Choroid plexus epithelial cell (primary cell): ENCODE measurements at regions not wholly inside any gene's neighbourhood (a gene's known extent, or its start where the extent isn't known, plus 50 kb on each side); places are given as distances from the start of the nearest gene placed in this dataset.

Experiments used
- DNase-seq: peaks from one replicate; pipeline ENCODE4 v3.0.0-alpha.2; 2010; ENCODE audit warnings: low read depth
- H3K4me3 ChIP-seq: 2 replicates; pipeline ENCODE4 v1.5.1; 2011; ENCODE audit warnings: low read depth, mild to moderate bottlenecking, control low read depth, low read length, moderate library complexity
- CTCF ChIP-seq: conservative IDR thresholded peaks from 2 replicates; pipeline ENCODE4 v1.5.1; 2011; ENCODE audit warnings: low read depth, mild to moderate bottlenecking, control low read depth, inconsistent platforms, low read length, moderate library complexity

DNA sequence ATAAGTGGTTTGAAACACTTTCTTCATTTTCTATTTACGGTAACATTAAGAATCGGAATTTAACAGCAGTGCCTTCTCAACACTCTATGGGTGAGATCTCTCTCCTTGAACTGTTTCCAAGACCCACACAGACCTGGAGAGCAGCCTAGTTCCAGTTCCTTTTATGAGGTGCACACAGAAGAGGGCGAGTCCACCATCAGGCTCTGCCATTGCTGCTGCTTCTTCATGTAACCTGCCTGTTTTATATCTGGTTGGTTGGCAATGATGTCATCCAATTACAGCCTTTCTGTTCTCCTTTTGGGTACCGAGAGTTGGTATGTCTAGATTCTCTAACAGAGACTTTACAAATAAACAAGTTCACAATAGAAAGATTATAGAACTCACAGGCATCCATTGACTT lies 225.7 kb downstream of the UTP18 start:
- TF ChIP-seq CTCF: no peak

GRCh38 chr17:51486885-51487520 lies 226.7 kb downstream of the UTP18 start:
- no peak for DNase-seq
- no peak overlapping the region for H3K4me3 ChIP-seq
- no peak for TF ChIP-seq CTCF

More for the DNA sequence above, 225.7 kb downstream of the UTP18 start:
- no peak overlapping the region for H3K4me3 ChIP-seq
- DNase-seq: no peak

DNA sequence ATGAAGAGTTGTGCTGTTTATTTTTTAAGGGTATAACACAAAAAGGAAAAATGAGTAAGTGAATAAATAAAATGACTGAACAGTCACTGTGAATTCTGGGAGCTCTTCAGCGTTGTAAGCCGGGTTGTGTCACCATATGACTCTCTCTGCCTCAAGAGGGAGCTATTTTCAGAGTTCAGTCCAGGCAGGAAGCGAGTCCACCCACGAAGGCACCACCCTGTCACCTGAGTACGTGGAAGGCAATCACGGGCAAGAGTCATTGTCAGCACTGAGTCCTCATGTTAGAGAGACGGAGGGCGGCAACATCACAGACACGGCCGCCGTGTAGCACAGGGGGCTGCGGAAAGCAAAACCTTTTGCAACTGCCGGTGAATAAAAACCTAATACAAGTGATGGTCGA lies 227.6 kb downstream of the UTP18 start:
- no peak for TF ChIP-seq CTCF
- H3K4me3 ChIP-seq: no peak overlapping the region
- no peak for DNase-seq

GRCh38 chr17:51491416-51491815 lies 231.1 kb downstream of the UTP18 start:
- no peak overlapping the region for H3K4me3 ChIP-seq
- TF ChIP-seq CTCF: no peak

DNA sequence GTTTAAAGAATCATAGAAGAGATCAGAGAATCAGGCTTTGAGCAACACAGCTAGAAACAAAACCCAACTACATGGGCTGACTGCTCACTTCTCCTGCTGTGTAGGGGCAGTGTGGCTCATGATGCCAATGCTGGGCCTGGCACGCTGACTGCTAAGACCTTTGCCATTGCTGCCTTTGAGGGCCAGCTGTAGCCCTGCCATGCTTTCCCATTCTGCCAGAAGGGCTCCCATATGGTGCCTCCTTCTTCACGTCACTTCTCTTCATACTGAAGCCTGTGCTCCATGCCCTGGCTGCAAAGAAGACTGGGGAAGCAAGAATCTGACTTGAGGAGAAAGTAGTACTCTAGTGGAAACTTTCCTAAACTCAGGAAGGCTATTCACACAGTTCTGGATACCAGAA lies 232.9 kb downstream of the UTP18 start:
- DNase-seq: no peak
- no peak for TF ChIP-seq CTCF
- H3K4me3 ChIP-seq: no peak overlapping the region

More at GRCh38 chr17:51491416-51491815, 231.1 kb downstream of the UTP18 start:
- no peak for DNase-seq

- no peak for DNase-seq
- no peak for TF ChIP-seq CTCF
- no peak overlapping the region for H3K4me3 ChIP-seq
Observed at GRCh38 chr17:51496378-51496777, 236.0 kb downstream of the UTP18 start.

GRCh38 chr17:51499897-51500296 lies 239.6 kb downstream of the UTP18 start:
- no peak for DNase-seq
- no peak for TF ChIP-seq CTCF
- no peak overlapping the region for H3K4me3 ChIP-seq
